HG02759 (cell line): ENCODE measurements at regions not wholly inside any gene's neighbourhood (a gene's known extent, or its start where the extent isn't known, plus 50 kb on each side); places are given as distances from the start of the nearest gene placed in this dataset.

Experiments
- ATAC-seq: cut with Tn5 transposase; IDR thresholded peaks from one replicate; pipeline ENCODE4 v1.9.1; 2021; ENCODE audit warnings: mild to moderate bottlenecking, moderate library complexity; ENCODE audit not compliant: unreplicated experiment

GRCh38 chr18:25962919-25963318 is 127.5 kb downstream of the SS18 start:
- ATAC-seq, result no peak

- no peak for ATAC-seq
These were observed 128.2 kb downstream of the SS18 start for GRCh38 chr18:25962176-25962575.

GRCh38 chr18:25957017-25957416 is 133.4 kb downstream of the SS18 start:
- ATAC-seq, result no peak

- no peak for ATAC-seq
These were observed 137.3 kb downstream of the SS18 start for GRCh38 chr18:25953111-25953510.

- ATAC-seq, result no peak
These were observed 140.1 kb downstream of the SS18 start for GRCh38 chr18:25950321-25950720.

- ATAC-seq, result no peak
These were observed 143.9 kb downstream of the SS18 start for GRCh38 chr18:25946540-25946939.

- no peak for ATAC-seq
These were observed 155.1 kb downstream of the SS18 start for GRCh38 chr18:25935356-25935755.

GRCh38 chr18:25931126-25931525 is 159.3 kb downstream of the SS18 start:
- ATAC-seq, result no peak

- no peak for ATAC-seq
These were observed 160.6 kb downstream of the SS18 start for GRCh38 chr18:25929787-25930186.

- ATAC-seq, result no peak
These were observed 162.6 kb downstream of the SS18 start for GRCh38 chr18:25927830-25928229.

GRCh38 chr18:25923193-25923592 is 167.2 kb downstream of the SS18 start:
- ATAC-seq, result no peak

GRCh38 chr18:25921677-25922421 is 168.6 kb downstream of the SS18 start:
- peak; percentile 85 for ATAC-seq

- ATAC-seq, result no peak
These were observed 174.5 kb downstream of the SS18 start for GRCh38 chr18:25915907-25916306.

GRCh38 chr18:25898965-25899364 is 191.4 kb downstream of the SS18 start:
- ATAC-seq, result no peak

GRCh38 chr18:25896956-25897355 is 193.5 kb downstream of the SS18 start:
- no peak for ATAC-seq

GRCh38 chr18:25896178-25896780 is 194.1 kb downstream of the SS18 start:
- ATAC-seq, result peak; percentile 77

GRCh38 chr18:25895518-25895917 is 194.9 kb downstream of the SS18 start:
- ATAC-seq, result no peak

GRCh38 chr18:25886283-25886682 is 204.1 kb downstream of the SS18 start:
- no peak for ATAC-seq

GRCh38 chr18:25883091-25883490 is 207.3 kb downstream of the SS18 start:
- no peak for ATAC-seq

GRCh38 chr18:25881149-25881548 is 209.3 kb downstream of the SS18 start:
- ATAC-seq, result no peak

GRCh38 chr18:25880441-25880840 is 210.0 kb downstream of the SS18 start:
- ATAC-seq, result no peak

- no peak for ATAC-seq
These were observed 214.0 kb downstream of the SS18 start for GRCh38 chr18:25876330-25876948.
